HepG2 (cell line): ENCODE measurements at regions not wholly inside any gene's neighbourhood (a gene's known extent, or its start where the extent isn't known, plus 50 kb on each side); places are given as distances from the start of the nearest gene placed in this dataset.

Experiments used
- ATAC-seq: fragments of 200-7000 bp; cut with Tn5 transposase; 3 replicates; pipeline ENCODE4 v1.9.1; 2020; ENCODE audit warnings: mild to moderate bottlenecking, moderate library complexity
- BruUV-seq: library from RNA; stranded (reverse); fragments of 400-500 nt; replicated peaks from 2 replicates; lab custom pipeline; 2021; lab: Mats Ljungman, UMichigan
- CTCF ChIA-PET: fragments of 300-600 bp; formaldehyde crosslinking; extraction: SDS; loops from one replicate; lab custom pipeline; 2021; ENCODE audit warnings: low total read pairs, inconsistent platforms, low intra/inter-chr PET ratio; lab: Yijun Ruan, JAX
- POLR2A ChIA-PET: fragments of 350-600 bp; sonication (Branson Sonifier 250); formaldehyde crosslinking; loops from one replicate; lab custom pipeline; 2020; ENCODE audit warnings: antibody characterized with exemption, inconsistent platforms; lab: Yijun Ruan, JAX
- DNase-seq: peaks from one replicate; pipeline ENCODE4 v3.0.0-alpha.2; 2015; ENCODE audit warnings: low spot score
- FAIRE-seq: peaks from 3 replicates; lab custom pipeline; 2011; peaks lifted over from hg19 to GRCh38; lab: Jason Lieb, UNC
- H2AFZ ChIP-seq: one replicate; pipeline ENCODE4 v1.6.1; 2011; ENCODE audit warnings: low read length, inconsistent platforms
- H3K27ac ChIP-seq: fragments of 300-600 bp; 3 replicates; pipeline ENCODE4 v1.8.0; 2011; ENCODE audit warnings: mixed run types, mild to moderate bottlenecking, mixed read lengths, low read length, inconsistent platforms; ENCODE audit not compliant: insufficient read depth; ENCODE audit errors: extremely low read length
- H3K27me3 ChIP-seq, 2 experiments: fragments of 200-600 bp in 1 of 2; 2 replicates in 1 of 2; 3 replicates in 1 of 2; pipeline versions ENCODE4 v1.6.0 to v1.8.0; 2011; ENCODE audit warnings: low read length in 2 of 2, mild to moderate bottlenecking in 2 of 2, moderate library complexity in 2 of 2, inconsistent platforms in 1 of 2; ENCODE audit not compliant: insufficient read depth in 2 of 2, control insufficient read depth in 1 of 2
- H3K36me3 ChIP-seq, 2 experiments: fragments of 200-600 bp in 1 of 2; replicated peaks in 1 of 2; 2 replicates in 1 of 2; 3 replicates in 1 of 2; pipeline versions ENCODE4 v1.5.1 to v1.8.0; 2011; ENCODE audit warnings: low read length in 2 of 2, inconsistent platforms in 1 of 2; ENCODE audit not compliant: insufficient read depth in 2 of 2, control insufficient read depth in 1 of 2
- H3K4me1 ChIP-seq: 2 replicates; pipeline ENCODE4 v1.5.1; 2012; ENCODE audit warnings: low read length, inconsistent platforms; ENCODE audit not compliant: insufficient read depth
- H3K4me2 ChIP-seq: 2 replicates; pipeline ENCODE4 v1.6.0; 2011; ENCODE audit warnings: low read depth, low read length, inconsistent platforms
- H3K4me3 ChIP-seq, 3 experiments: fragments of 200-600 bp in 1 of 3; sonication (generic), shearing (Covaris generic) in 1 of 3; replicated peaks in 1 of 3; 2 replicates each; pipeline ENCODE4 v1.5.1; 2011 to 2016; ENCODE audit warnings: low read length in 3 of 3, inconsistent platforms in 2 of 3, low read depth in 2 of 3, mild to moderate bottlenecking in 2 of 3, control low read depth in 1 of 3, mixed read lengths in 1 of 3; ENCODE audit not compliant: insufficient read depth in 1 of 3
- H3K79me2 ChIP-seq: one replicate; pipeline ENCODE4 v1.6.1; 2011; ENCODE audit warnings: low read length, inconsistent platforms; ENCODE audit not compliant: insufficient read depth
- H3K9ac ChIP-seq: 2 replicates; pipeline ENCODE4 v1.6.0; 2011; ENCODE audit warnings: mild to moderate bottlenecking, low read depth, low read length, inconsistent platforms; ENCODE audit not compliant: insufficient read depth
- H3K9me3 ChIP-seq: 2 replicates; pipeline ENCODE4 v1.5.1; 2012; ENCODE audit warnings: mild to moderate bottlenecking, low read length
- H4K20me1 ChIP-seq: 2 replicates; pipeline ENCODE4 v1.6.0; 2011; ENCODE audit warnings: inconsistent platforms, mild to moderate bottlenecking, low read length, moderate library complexity; ENCODE audit not compliant: insufficient read depth
- ASH2L ChIP-seq: fragments of 300-600, 200-600 bp; sonication (generic); IDR thresholded peaks from 2 replicates; pipeline ENCODE4 v1.7.0; 2017; ENCODE audit warnings: low read depth, mild to moderate bottlenecking, moderate library complexity, mixed read lengths, low read length; ENCODE audit not compliant: insufficient read length
- BORCS8-MEF2B ChIP-seq: sonication (generic); formaldehyde crosslinking; IDR thresholded peaks from 2 replicates; pipeline ENCODE4 v1.8.0; 2022; ENCODE audit warnings: mild to moderate bottlenecking, missing genetic modification reagents
- FOXP4 ChIP-seq: sonication (generic); formaldehyde crosslinking; IDR thresholded peaks from 2 replicates; pipeline ENCODE4 v1.4.0; 2020; ENCODE audit warnings: missing genetic modification reagents
- HDAC6 ChIP-seq: fragments of 200-600 bp; sonication (generic); IDR thresholded peaks from 2 replicates; pipeline ENCODE4 v1.7.0; 2017; ENCODE audit warnings: mild to moderate bottlenecking, antibody characterized with exemption, low read length, low read depth
- SAP130 ChIP-seq: IDR thresholded peaks from 2 replicates; pipeline ENCODE4 v1.6.1; 2016; ENCODE audit warnings: low read depth
- ZBTB7A ChIP-seq: sonication (generic); formaldehyde crosslinking; IDR thresholded peaks from 2 replicates; pipeline ENCODE4 v1.8.0; 2022; ENCODE audit warnings: mild to moderate bottlenecking, missing genetic modification reagents
- ZNF124 ChIP-seq: sonication (generic); formaldehyde crosslinking; IDR thresholded peaks from 2 replicates; pipeline ENCODE4 v1.4.0; 2020; ENCODE audit warnings: missing genetic modification reagents
- ZNF34 ChIP-seq: sonication (generic); formaldehyde crosslinking; IDR thresholded peaks from 2 replicates; pipeline ENCODE4 v1.4.0; 2020; ENCODE audit warnings: mild to moderate bottlenecking, missing genetic modification reagents, borderline replicate concordance
- ZNF432 ChIP-seq: sonication (generic); formaldehyde crosslinking; IDR thresholded peaks from 2 replicates; pipeline ENCODE4 v1.5.0; 2020; ENCODE audit warnings: missing genetic modification reagents, mild to moderate bottlenecking, borderline replicate concordance
- ZNF691 ChIP-seq: sonication (generic); formaldehyde crosslinking; IDR thresholded peaks from 2 replicates; pipeline ENCODE4 v1.4.0; 2020; ENCODE audit warnings: missing genetic modification reagents, low read depth, mild to moderate bottlenecking, borderline replicate concordance
- ZNF749 ChIP-seq: sonication (generic); formaldehyde crosslinking; IDR thresholded peaks from 2 replicates; pipeline ENCODE4 v1.8.0; 2022; ENCODE audit warnings: mild to moderate bottlenecking, missing genetic modification reagents, moderate library complexity, borderline replicate concordance
- ZNF775 ChIP-seq: sonication (generic); formaldehyde crosslinking; IDR thresholded peaks from 2 replicates; pipeline ENCODE4 v1.4.0; 2020; ENCODE audit warnings: missing genetic modification reagents, mild to moderate bottlenecking, moderate library complexity, borderline replicate concordance
- WGBS: methylation state at CpG from one replicate; pipeline ENCODE4 v1.1.6; 2017; ENCODE audit warnings: low lambda C conversion rate; 5-methylcytosine and 5-hydroxymethylcytosine counted together
- in situ Hi-C: cut with HindIII; loops from 2 replicates; pipeline ENCODE4 v1.10.0; 2017; ENCODE audit warnings: low pct_unique_long_range_greater_than_20kb; ENCODE audit not compliant: extremely low pct_ligation_motif_present
- intact Hi-C: fragments of 100-400 bp; cut with micrococcal nuclease; formaldehyde crosslinking; loops from one replicate; pipeline ENCODE4 v1.10.0; 2022; ENCODE audit not compliant: unreplicated experiment
- TF ChIP-seq, protein P1 (sequence below): sonication (generic); formaldehyde crosslinking; IDR thresholded peaks from 2 replicates; pipeline ENCODE4 v1.8.0; 2022; ENCODE audit warnings: missing genetic modification reagents, mild to moderate bottlenecking, inconsistent platforms, borderline replicate concordance

GRCh38 chr5:67917561-67917960, 298.0 kb upstream of the PIK3R1 start:
- no peak overlapping the region for H3K4me2 ChIP-seq
- in situ Hi-C loops = no loop called here
- FAIRE-seq (no peak), DNase-seq (no peak), ATAC-seq (no peak)
- H3K36me3 ChIP-seq = no peaks in the 10 kb centered on the region
- TF ChIP-seq SAP130 (CRISPR knock-in tag) = no peak
- TF ChIP-seq ZNF691 = no peak
- TF ChIP-seq ZNF775 (CRISPR knock-in tag) = no peak
- TF ChIP-seq ZNF749 (CRISPR knock-in tag) = no peak
- no peak for TF ChIP-seq BORCS8-MEF2B (CRISPR knock-in tag)
- TF ChIP-seq, protein P1, sequence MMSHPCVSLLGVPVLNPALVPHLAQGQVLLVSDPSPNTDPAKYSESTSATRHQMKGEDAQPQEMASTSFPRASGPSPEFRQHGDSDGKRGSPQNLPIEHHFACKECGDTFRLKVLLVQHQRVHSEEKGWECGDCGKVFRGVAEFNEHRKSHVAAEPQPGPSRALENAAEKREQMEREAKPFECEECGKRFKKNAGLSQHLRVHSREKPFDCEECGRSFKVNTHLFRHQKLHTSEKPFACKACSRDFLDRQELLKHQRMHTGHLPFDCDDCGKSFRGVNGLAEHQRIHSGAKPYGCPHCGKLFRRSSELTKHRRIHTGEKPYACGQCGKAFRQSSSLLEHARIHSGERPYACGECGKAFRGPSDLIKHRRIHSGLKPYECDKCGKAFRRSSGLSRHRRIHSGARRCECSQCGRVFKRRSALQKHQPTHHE (CRISPR knock-in tag) = no peak
- no peak for TF ChIP-seq ZNF34 (CRISPR knock-in tag)
- no peak for TF ChIP-seq HDAC6
- no peak for TF ChIP-seq ZNF124
- no peak for TF ChIP-seq ASH2L
- no peak for TF ChIP-seq FOXP4
- no peak for TF ChIP-seq ZBTB7A (CRISPR knock-in tag)
- no peak for TF ChIP-seq ZNF432 (CRISPR knock-in tag)
- no peak overlapping the region for H3K9ac ChIP-seq
- no peak overlapping the region for H3K4me3 ChIP-seq
- ChIA-PET CTCF (no interaction called here), POLR2A (no interaction called here)
- no peak overlapping the region for H2AFZ ChIP-seq
- BruUV-seq = no TSS peak
- H3K4me1 ChIP-seq = no peaks in the 10 kb centered on the region
- H3K9me3 ChIP-seq = no peaks in the 10 kb centered on the region
- intact Hi-C loops = no loop called here
- peaks cover 0 to 2% of the 10 kb centered on the region in 2 experiments; a peak in 1 of 5 replicates for H3K27me3 ChIP-seq
- H3K27ac ChIP-seq = no peak overlapping the region
- WGBS = 80% methylated on average over 4 of the region's 4 CpGs
- H3K79me2 ChIP-seq = no peaks in the 10 kb centered on the region
- no peaks in the 10 kb centered on the region for H4K20me1 ChIP-seq
